ENCODE measurements at regions not wholly inside any gene's neighbourhood (a gene's known extent, or its start where the extent isn't known, plus 50 kb on each side); places are given as distances from the start of the nearest gene placed in this dataset.

DNA sequence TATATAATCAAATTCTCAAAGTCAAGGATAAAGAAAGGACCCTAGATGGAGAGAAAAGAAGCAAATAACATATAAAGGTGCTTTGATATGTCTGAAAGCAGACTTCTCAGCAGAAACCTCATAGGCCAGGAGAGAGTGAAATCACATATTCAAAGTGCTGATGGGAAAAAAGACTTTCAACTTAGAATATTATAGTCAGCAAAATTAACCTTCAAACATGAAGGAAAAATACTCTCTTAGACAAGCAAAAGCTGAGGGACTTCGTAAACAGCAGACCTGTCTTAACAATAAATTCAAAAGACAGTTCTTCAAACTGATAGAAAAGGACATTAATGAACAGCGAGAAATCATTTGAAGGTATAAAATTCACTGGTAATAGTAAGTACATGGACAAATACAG lies 107.2 kb upstream of the KCNH7 start:
- no TSS peak for BruUV-seq (replicated peaks)
- Histone ChIP-seq H3K9me2 (replicated peaks; ENCODE audit: low read length) (no peaks in the 10 kb centered on the region), H3K4me3 (ENCODE audit: low read length) (no peak overlapping the region), H3K9ac (ENCODE audit: low read length) (no peak overlapping the region), H3K79me2 (ENCODE audit: low read length) (no peaks in the 10 kb centered on the region), H3K36me3 (ENCODE audit: low read depth, low read length) (no peaks in the 10 kb centered on the region), H3K9me3 (ENCODE audit: low read length) (no peaks in the 10 kb centered on the region), H3K27ac (ENCODE audit: low read length) (no peak overlapping the region), H3K4me2 (ENCODE audit: low read length) (no peak overlapping the region), H3K27me3 (ENCODE audit: low read length) (0 out of 2 replicates have a peak, but pooled peaks cover 3% of the 10 kb centered on the region), H2AFZ (ENCODE audit: low read length) (no peak overlapping the region), H4K20me1 (ENCODE audit: low read length) (no peaks in the 10 kb centered on the region), H3K4me1 (ENCODE audit: insufficient read depth, low read length) (no peaks in the 10 kb centered on the region), H3F3A (ENCODE audit: low read length, unreplicated experiment) (no peaks in the 10 kb centered on the region)
- CTCF ChIA-PET: no interaction called here
- DNase-seq: no peak
- ATAC-seq: no peak
- POLR2A ChIA-PET (ENCODE audit: unreplicated experiment): no interaction called here
- TF ChIP-seq, protein P1, sequence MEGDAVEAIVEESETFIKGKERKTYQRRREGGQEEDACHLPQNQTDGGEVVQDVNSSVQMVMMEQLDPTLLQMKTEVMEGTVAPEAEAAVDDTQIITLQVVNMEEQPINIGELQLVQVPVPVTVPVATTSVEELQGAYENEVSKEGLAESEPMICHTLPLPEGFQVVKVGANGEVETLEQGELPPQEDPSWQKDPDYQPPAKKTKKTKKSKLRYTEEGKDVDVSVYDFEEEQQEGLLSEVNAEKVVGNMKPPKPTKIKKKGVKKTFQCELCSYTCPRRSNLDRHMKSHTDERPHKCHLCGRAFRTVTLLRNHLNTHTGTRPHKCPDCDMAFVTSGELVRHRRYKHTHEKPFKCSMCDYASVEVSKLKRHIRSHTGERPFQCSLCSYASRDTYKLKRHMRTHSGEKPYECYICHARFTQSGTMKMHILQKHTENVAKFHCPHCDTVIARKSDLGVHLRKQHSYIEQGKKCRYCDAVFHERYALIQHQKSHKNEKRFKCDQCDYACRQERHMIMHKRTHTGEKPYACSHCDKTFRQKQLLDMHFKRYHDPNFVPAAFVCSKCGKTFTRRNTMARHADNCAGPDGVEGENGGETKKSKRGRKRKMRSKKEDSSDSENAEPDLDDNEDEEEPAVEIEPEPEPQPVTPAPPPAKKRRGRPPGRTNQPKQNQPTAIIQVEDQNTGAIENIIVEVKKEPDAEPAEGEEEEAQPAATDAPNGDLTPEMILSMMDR (conservative IDR thresholded peaks at IDR 0.05; ENCODE audit: low read depth, low read length): no peak
- no peak for TF ChIP-seq EZH2phosphoT487 (IDR thresholded peaks at IDR 0.05; ENCODE audit: borderline replicate concordance, low read length)
- TF ChIP-seq EZH2 (IDR thresholded peaks at IDR 0.05; ENCODE audit: low read length, unreplicated experiment): no peak
- intact Hi-C loops (cut with micrococcal nuclease): no loop called here

DNA sequence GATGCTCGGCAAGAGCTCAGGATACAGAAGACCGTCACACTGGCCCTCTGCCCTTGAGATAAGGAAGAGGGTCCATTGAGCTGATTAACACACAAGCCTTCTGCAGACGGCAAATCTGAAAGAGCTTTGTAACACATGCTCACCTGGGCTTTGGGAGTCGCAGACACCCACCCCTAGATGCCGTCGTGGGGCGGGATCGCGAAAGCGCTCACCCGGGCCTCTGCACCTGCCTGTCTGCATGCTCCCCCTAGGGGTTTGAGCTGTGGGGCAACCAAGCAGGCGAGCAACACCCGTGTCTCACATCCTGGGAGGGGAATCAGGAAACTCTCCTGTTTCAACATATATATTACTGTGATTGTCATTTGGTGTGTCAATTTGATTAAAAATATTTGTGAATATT lies 99.8 kb upstream of the KCNH7 start:
- Histone ChIP-seq H3K27me3 (ENCODE audit: low read length) (peaks cover 7% of the 10 kb centered on the region; the same call in 1 of the 2 replicates), H3F3A (ENCODE audit: low read length, unreplicated experiment) (no peaks in the 10 kb centered on the region), H2AFZ (ENCODE audit: low read length) (no peak overlapping the region), H3K27ac (ENCODE audit: low read length) (no peak overlapping the region), H3K4me3 (ENCODE audit: low read length) (no peak overlapping the region), H3K9me3 (ENCODE audit: low read length) (no peaks in the 10 kb centered on the region; the same call in 1 of the 2 replicates), H3K4me2 (ENCODE audit: low read length) (no peak overlapping the region), H3K9ac (ENCODE audit: low read length) (no peak overlapping the region), H3K4me1 (ENCODE audit: insufficient read depth, low read length) (no peaks in the 10 kb centered on the region), H3K79me2 (ENCODE audit: low read length) (no peaks in the 10 kb centered on the region), H3K9me2 (replicated peaks; ENCODE audit: low read length) (no peaks in the 10 kb centered on the region), H3K36me3 (ENCODE audit: low read depth, low read length) (no peaks in the 10 kb centered on the region), H4K20me1 (ENCODE audit: low read length) (no peaks in the 10 kb centered on the region)
- CTCF ChIA-PET: no interaction called here
- DNase-seq (no peak), ATAC-seq (no peak)
- TF ChIP-seq, protein P1 (conservative IDR thresholded peaks at IDR 0.05; ENCODE audit: low read depth, low read length): no peak
- no peak for TF ChIP-seq EZH2 (IDR thresholded peaks at IDR 0.05; ENCODE audit: low read length, unreplicated experiment)
- no peak for TF ChIP-seq EZH2phosphoT487 (IDR thresholded peaks at IDR 0.05; ENCODE audit: borderline replicate concordance, low read length)
- POLR2A ChIA-PET (ENCODE audit: unreplicated experiment): no interaction called here
- intact Hi-C loops (cut with micrococcal nuclease): no loop called here
- no TSS peak for BruUV-seq (replicated peaks)

DNA sequence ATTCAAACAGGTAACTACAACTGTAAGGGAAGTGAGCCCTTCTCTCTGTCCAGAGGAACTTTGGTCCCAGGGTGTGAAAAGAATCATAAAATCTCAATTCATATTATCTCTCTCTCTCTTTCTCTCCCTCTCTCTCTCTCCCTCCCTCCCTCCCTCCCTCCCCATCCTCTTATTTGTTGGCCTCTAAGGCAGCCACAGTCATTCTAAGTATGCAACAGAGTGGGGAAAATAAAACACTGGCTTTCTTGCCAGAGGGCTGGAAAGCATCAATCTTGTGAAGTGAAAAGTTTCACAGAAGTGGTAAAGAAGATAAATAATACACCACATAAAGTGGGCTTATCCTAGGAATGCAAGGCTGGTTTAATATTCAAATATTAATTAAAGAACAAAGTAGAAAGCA lies 95.6 kb upstream of the KCNH7 start:
- Histone ChIP-seq H3K4me3 (ENCODE audit: low read length) (no peak overlapping the region), H4K20me1 (ENCODE audit: low read length) (no peaks in the 10 kb centered on the region), H3K36me3 (ENCODE audit: low read depth, low read length) (no peaks in the 10 kb centered on the region), H3K79me2 (ENCODE audit: low read length) (no peaks in the 10 kb centered on the region), H3K9me3 (ENCODE audit: low read length) (no peaks in the 10 kb centered on the region; the same call in 1 of the 2 replicates), H3F3A (ENCODE audit: low read length, unreplicated experiment) (no peaks in the 10 kb centered on the region), H3K27ac (ENCODE audit: low read length) (no peak overlapping the region), H3K4me2 (ENCODE audit: low read length) (no peak overlapping the region), H3K4me1 (ENCODE audit: insufficient read depth, low read length) (no peaks in the 10 kb centered on the region), H3K9me2 (replicated peaks; ENCODE audit: low read length) (no peaks in the 10 kb centered on the region), H3K9ac (ENCODE audit: low read length) (no peak overlapping the region), H2AFZ (ENCODE audit: low read length) (no peak overlapping the region), H3K27me3 (ENCODE audit: low read length) (peaks cover 4% of the 10 kb centered on the region; the same call in 1 of the 2 replicates)
- no peak for TF ChIP-seq EZH2 (IDR thresholded peaks at IDR 0.05; ENCODE audit: low read length, unreplicated experiment)
- TF ChIP-seq, protein P1 (conservative IDR thresholded peaks at IDR 0.05; ENCODE audit: low read depth, low read length): no peak
- TF ChIP-seq EZH2phosphoT487 (IDR thresholded peaks at IDR 0.05; ENCODE audit: borderline replicate concordance, low read length): no peak
- no peak for DNase-seq
- CTCF ChIA-PET: no interaction called here
- intact Hi-C loops (cut with micrococcal nuclease): no loop called here
- no peak for ATAC-seq
- POLR2A ChIA-PET (ENCODE audit: unreplicated experiment): no interaction called here
- no TSS peak for BruUV-seq (replicated peaks)

Data from PC-3 (cell line).